ENCODE measurements at regions not wholly inside any gene's neighbourhood (a gene's known extent, or its start where the extent isn't known, plus 50 kb on each side); places are given as distances from the start of the nearest gene placed in this dataset.

- TF ChIP-seq CTCF (IDR thresholded peaks at IDR 0.05; ENCODE audit: poor library complexity, severe bottlenecking) (no peak), POLR2AphosphoS5 (IDR thresholded peaks at IDR 0.05) (no peak), EP300 (conservative IDR thresholded peaks at IDR 0.05; ENCODE audit: poor library complexity, severe bottlenecking) (no peak), TAF1 (IDR thresholded peaks at IDR 0.05; ENCODE audit: low read depth) (no peak), REST (IDR thresholded peaks at IDR 0.05; ENCODE audit: borderline replicate concordance) (no peak), RAD21 (conservative IDR thresholded peaks at IDR 0.05) (no peak), EZH2 (IDR thresholded peaks at IDR 0.05; ENCODE audit: borderline replicate concordance, insufficient read depth, low read length, poor library complexity, severe bottlenecking) (no peak), SMC3 (conservative IDR thresholded peaks at IDR 0.05; ENCODE audit: poor library complexity) (no peak), MXI1 (conservative IDR thresholded peaks at IDR 0.05; ENCODE audit: poor library complexity, severe bottlenecking) (no peak)
Measured at GRCh38 chr3:158918451-158918850, 116.6 kb downstream of the MFSD1 start.

Measured in neural cell (in vitro differentiated cells).